ENCODE measurements at regions not wholly inside any gene's neighbourhood (a gene's known extent, or its start where the extent isn't known, plus 50 kb on each side); places are given as distances from the start of the nearest gene placed in this dataset.

GRCh38 chrX:122818068-122818467 lies 366.0 kb upstream of the GRIA3 start:
- no peak for DNase-seq

- DNase-seq: no peak
Measured at GRCh38 chrX:122833230-122833629, 350.8 kb upstream of the GRIA3 start.

GRCh38 chrX:122835886-122836285 lies 348.2 kb upstream of the GRIA3 start:
- DNase-seq: no peak

GRCh38 chrX:122850326-122850725 lies 333.8 kb upstream of the GRIA3 start:
- no peak for DNase-seq

GRCh38 chrX:122856205-122856604 lies 327.9 kb upstream of the GRIA3 start:
- DNase-seq: no peak

- no peak for DNase-seq
Measured at GRCh38 chrX:122857734-122858133, 326.3 kb upstream of the GRIA3 start.

GRCh38 chrX:122863067-122863466 lies 321.0 kb upstream of the GRIA3 start:
- no peak for DNase-seq

GRCh38 chrX:122866532-122866931 lies 317.5 kb upstream of the GRIA3 start:
- DNase-seq: no peak

GRCh38 chrX:122868631-122869030 lies 315.4 kb upstream of the GRIA3 start:
- DNase-seq: no peak

- DNase-seq: no peak
Measured at GRCh38 chrX:122869171-122869570, 314.9 kb upstream of the GRIA3 start.

GRCh38 chrX:122878269-122878668 lies 305.8 kb upstream of the GRIA3 start:
- no peak for DNase-seq

GRCh38 chrX:122880952-122881351 lies 303.1 kb upstream of the GRIA3 start:
- no peak for DNase-seq

- DNase-seq: no peak
Measured at GRCh38 chrX:122890729-122891128, 293.3 kb upstream of the GRIA3 start.

- DNase-seq: no peak
Measured at GRCh38 chrX:122906726-122907125, 277.4 kb upstream of the GRIA3 start.

- DNase-seq: no peak
Measured at GRCh38 chrX:122907375-122907774, 276.7 kb upstream of the GRIA3 start.

- DNase-seq: no peak
Measured at GRCh38 chrX:122910697-122911096, 273.4 kb upstream of the GRIA3 start.

- no peak for DNase-seq
Measured at GRCh38 chrX:122913134-122913533, 270.9 kb upstream of the GRIA3 start.

- DNase-seq: no peak
Measured at GRCh38 chrX:122913764-122914163, 270.3 kb upstream of the GRIA3 start.

GRCh38 chrX:122914256-122914655 lies 269.8 kb upstream of the GRIA3 start:
- DNase-seq: no peak

GRCh38 chrX:122934131-122934530 lies 249.9 kb upstream of the GRIA3 start:
- no peak for DNase-seq

- DNase-seq: no peak
Measured at GRCh38 chrX:122940199-122940598, 243.9 kb upstream of the GRIA3 start.

- DNase-seq: no peak
Measured at GRCh38 chrX:122941806-122942205, 242.3 kb upstream of the GRIA3 start.

- DNase-seq: no peak
Measured at GRCh38 chrX:122943918-122944317, 240.2 kb upstream of the GRIA3 start.

- DNase-seq: no peak
Measured at GRCh38 chrX:122945328-122945727, 238.8 kb upstream of the GRIA3 start.

- no peak for DNase-seq
Measured at GRCh38 chrX:122972604-122973003, 211.5 kb upstream of the GRIA3 start.

GRCh38 chrX:122982521-122982920 lies 201.6 kb upstream of the GRIA3 start:
- DNase-seq: no peak

Data from activated T-cell treated with anti-CD3 and anti-CD28 coated beads, Interleukin-2, amount 50 U/mL, for 48 hours (primary cell).